OCI-LY3 (cell line): ENCODE measurements at regions not wholly inside any gene's neighbourhood (a gene's known extent, or its start where the extent isn't known, plus 50 kb on each side); places are given as distances from the start of the nearest gene placed in this dataset.

Experiments
- CTCF ChIP-seq: fragments of 200-600, 300-600 bp; sonication (generic); IDR thresholded peaks from 2 replicates; pipeline ENCODE4 v1.5.1; 2014; ENCODE audit warnings: antibody characterized with exemption, low read length, low read depth
- EZH2phosphoT487 ChIP-seq: fragments of 200-600 bp; shearing (Covaris generic); IDR thresholded peaks from 2 replicates; pipeline ENCODE4 v1.6.1; 2018; ENCODE audit warnings: antibody characterized with exemption, mixed run types, low read depth

- TF ChIP-seq CTCF (no peak), EZH2phosphoT487 (no peak)
Observed at GRCh38 chr21:35699361-35699760, 361.0 kb downstream of the SETD4 start.
